ENCODE measurements at regions not wholly inside any gene's neighbourhood (a gene's known extent, or its start where the extent isn't known, plus 50 kb on each side); places are given as distances from the start of the nearest gene placed in this dataset.

- no peak for TF ChIP-seq CTCF (IDR thresholded peaks at IDR 0.05)
- no peak for TF ChIP-seq POLR2A (IDR thresholded peaks at IDR 0.05)
Observed at GRCh38 chr4:27835851-27836250, 975.2 kb downstream of the STIM2 start.
